Muscle layer of duodenum (tissue), 2 donors: ENCODE measurements at regions not wholly inside any gene's neighbourhood (a gene's known extent, or its start where the extent isn't known, plus 50 kb on each side); places are given as distances from the start of the nearest gene placed in this dataset.

ENCODE experiments used
- H3K27ac ChIP-seq: one replicate; pipeline ENCODE4 v1.7.0; 2013; ENCODE audit warnings: mild to moderate bottlenecking, low read length
- H3K27me3 ChIP-seq: one replicate; pipeline ENCODE4 v1.7.0; 2013; ENCODE audit warnings: low read depth, mild to moderate bottlenecking, control low read depth, low read length
- H3K36me3 ChIP-seq, 2 donors: one replicate each; pipeline ENCODE4 v1.7.0; 2013; ENCODE audit warnings: low read length in 2 of 2, control low read depth in 1 of 2, mild to moderate bottlenecking in 1 of 2; ENCODE audit not compliant: insufficient read depth in 2 of 2, control insufficient read depth in 1 of 2
- H3K4me1 ChIP-seq, 2 donors: one replicate each; pipeline ENCODE4 v1.7.0; 2013; ENCODE audit warnings: low read length in 2 of 2, mild to moderate bottlenecking in 2 of 2, control low read depth in 1 of 2, moderate library complexity in 1 of 2; ENCODE audit not compliant: insufficient read depth in 2 of 2, control insufficient read depth in 1 of 2
- H3K4me3 ChIP-seq, 2 donors: one replicate each; pipeline ENCODE4 v1.7.0; 2013; ENCODE audit warnings: low read length in 2 of 2, low read depth in 1 of 2, mild to moderate bottlenecking in 1 of 2
- H3K9me3 ChIP-seq, 2 donors: one replicate each; pipeline ENCODE4 v1.7.0; 2013; ENCODE audit warnings: low read length in 2 of 2, control low read depth in 1 of 2, mild to moderate bottlenecking in 1 of 2; ENCODE audit not compliant: control insufficient read depth in 1 of 2
- donor health status: healthy.

GRCh38 chr17:37827905-37828650 is 83.2 kb upstream of the HNF1B start:
- Histone ChIP-seq H3K4me3 (no peak overlapping the region), H3K27me3 (no peaks in the 10 kb centered on the region), H3K36me3 (no peaks in the 10 kb centered on the region), H3K27ac (no peak overlapping the region), H3K9me3 (no peaks in the 10 kb centered on the region), H3K4me1 (no peaks in the 10 kb centered on the region)

- Histone ChIP-seq H3K4me1 (no peaks in the 10 kb centered on the region), H3K9me3 (no peaks in the 10 kb centered on the region), H3K4me3 (no peak overlapping the region), H3K27ac (no peak overlapping the region), H3K27me3 (no peaks in the 10 kb centered on the region), H3K36me3 (no peaks in the 10 kb centered on the region)
Measured at GRCh38 chr17:37826497-37827430, 81.9 kb upstream of the HNF1B start.

GRCh38 chr17:37825851-37826250 is 81.0 kb upstream of the HNF1B start:
- H3K36me3 ChIP-seq = no peaks in the 10 kb centered on the region
- no peaks in the 10 kb centered on the region for H3K9me3 ChIP-seq
- no peak overlapping the region for H3K4me3 ChIP-seq
- H3K27ac ChIP-seq = no peak overlapping the region
- H3K27me3 ChIP-seq = no peaks in the 10 kb centered on the region
- no peaks in the 10 kb centered on the region for H3K4me1 ChIP-seq

GRCh38 chr17:37824534-37825485 is 80.0 kb upstream of the HNF1B start:
- no peak overlapping the region for H3K4me3 ChIP-seq
- no peak overlapping the region for H3K27ac ChIP-seq
- no peaks in the 10 kb centered on the region for H3K4me1 ChIP-seq
- H3K27me3 ChIP-seq = no peaks in the 10 kb centered on the region
- no peaks in the 10 kb centered on the region for H3K36me3 ChIP-seq
- no peaks in the 10 kb centered on the region for H3K9me3 ChIP-seq

GRCh38 chr17:37823996-37824395 is 79.1 kb upstream of the HNF1B start:
- no peaks in the 10 kb centered on the region for H3K4me1 ChIP-seq
- no peak overlapping the region for H3K4me3 ChIP-seq
- H3K27ac ChIP-seq = no peak overlapping the region
- no peaks in the 10 kb centered on the region for H3K27me3 ChIP-seq
- no peaks in the 10 kb centered on the region for H3K9me3 ChIP-seq
- no peaks in the 10 kb centered on the region for H3K36me3 ChIP-seq

GRCh38 chr17:37820995-37821713 is 76.3 kb upstream of the HNF1B start:
- no peak overlapping the region for H3K27ac ChIP-seq
- no peaks in the 10 kb centered on the region for H3K4me1 ChIP-seq
- H3K36me3 ChIP-seq = no peaks in the 10 kb centered on the region
- H3K9me3 ChIP-seq = no peaks in the 10 kb centered on the region
- H3K27me3 ChIP-seq = no peaks in the 10 kb centered on the region
- H3K4me3 ChIP-seq = no peak overlapping the region

- no peaks in the 10 kb centered on the region for H3K36me3 ChIP-seq
Measured at GRCh38 chr17:37820313-37820994, 75.6 kb upstream of the HNF1B start.

GRCh38 chr17:37818689-37819088 is 73.8 kb upstream of the HNF1B start:
- H3K36me3 ChIP-seq = no peaks in the 10 kb centered on the region
- H3K4me3 ChIP-seq = no peak overlapping the region
- no peaks in the 10 kb centered on the region for H3K4me1 ChIP-seq
- no peaks in the 10 kb centered on the region for H3K9me3 ChIP-seq
- no peak overlapping the region for H3K27ac ChIP-seq
- H3K27me3 ChIP-seq = no peaks in the 10 kb centered on the region

More at GRCh38 chr17:37820313-37820994, 75.6 kb upstream of the HNF1B start:
- Histone ChIP-seq H3K4me3 (no peak overlapping the region), H3K4me1 (no peaks in the 10 kb centered on the region), H3K27ac (no peak overlapping the region), H3K9me3 (no peaks in the 10 kb centered on the region), H3K27me3 (no peaks in the 10 kb centered on the region)

- no peak overlapping the region for H3K4me3 ChIP-seq
- no peaks in the 10 kb centered on the region for H3K9me3 ChIP-seq
- H3K27ac ChIP-seq = no peak overlapping the region
Measured at GRCh38 chr17:37816950-37817349, 72.1 kb upstream of the HNF1B start.

GRCh38 chr17:37815536-37815935 is 70.7 kb upstream of the HNF1B start:
- no peaks in the 10 kb centered on the region for H3K4me1 ChIP-seq
- no peaks in the 10 kb centered on the region for H3K9me3 ChIP-seq
- no peaks in the 10 kb centered on the region for H3K36me3 ChIP-seq
- H3K4me3 ChIP-seq = no peak overlapping the region
- H3K27ac ChIP-seq = no peak overlapping the region
- no peaks in the 10 kb centered on the region for H3K27me3 ChIP-seq

More at GRCh38 chr17:37816950-37817349, 72.1 kb upstream of the HNF1B start:
- H3K36me3 ChIP-seq = no peaks in the 10 kb centered on the region
- H3K4me1 ChIP-seq = no peaks in the 10 kb centered on the region
- no peaks in the 10 kb centered on the region for H3K27me3 ChIP-seq
